Posterior vena cava (tissue), 2 donors: ENCODE measurements at regions not wholly inside any gene's neighbourhood (a gene's known extent, or its start where the extent isn't known, plus 50 kb on each side); places are given as distances from the start of the nearest gene placed in this dataset.
"Not testable (repeated sequence)": the region's sequence is repeated elsewhere in the genome, so short reads cannot be mapped to it uniquely, and the experiment has no call there.

Experiments used
- DNase-seq: peaks from one replicate; pipeline ENCODE4 v3.0.0-alpha.2; 2020; ENCODE audit warnings: low spot score
- intact Hi-C, 2 donors: fragments of 100-400 bp; cut with DNase I; formaldehyde crosslinking; loops; one replicate each; pipeline versions ENCODE4 v1.14.1 to v1.14.2; 2022 to 2023
- donor health status: DM: yes; HTN: yes; CAD: no.
- donor health status: DM: yes; HTN: yes; CAD: no.

DNA sequence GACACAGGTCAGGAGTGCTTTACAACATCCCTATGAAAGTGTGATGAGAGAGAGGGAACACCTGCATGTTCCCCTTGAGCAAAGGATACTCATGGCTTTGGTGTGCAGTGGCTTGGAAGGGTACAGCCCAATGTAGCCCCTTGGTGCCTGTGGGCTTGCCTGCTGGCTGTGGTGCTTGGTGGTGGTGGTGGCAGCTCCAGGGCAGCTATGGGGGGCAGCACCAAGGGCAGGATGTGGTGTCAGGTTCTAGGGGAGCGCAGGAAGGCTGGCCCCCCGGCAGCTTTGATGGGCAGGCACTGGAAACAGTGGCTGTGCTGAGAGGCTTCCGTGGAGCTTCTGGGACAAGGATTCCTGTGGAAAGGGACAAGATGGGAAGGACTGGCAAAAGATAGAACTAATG is 464.0 kb upstream of the ZMIZ1 start:
- DNase-seq: no peak
- intact Hi-C loops: no loop called here

DNA sequence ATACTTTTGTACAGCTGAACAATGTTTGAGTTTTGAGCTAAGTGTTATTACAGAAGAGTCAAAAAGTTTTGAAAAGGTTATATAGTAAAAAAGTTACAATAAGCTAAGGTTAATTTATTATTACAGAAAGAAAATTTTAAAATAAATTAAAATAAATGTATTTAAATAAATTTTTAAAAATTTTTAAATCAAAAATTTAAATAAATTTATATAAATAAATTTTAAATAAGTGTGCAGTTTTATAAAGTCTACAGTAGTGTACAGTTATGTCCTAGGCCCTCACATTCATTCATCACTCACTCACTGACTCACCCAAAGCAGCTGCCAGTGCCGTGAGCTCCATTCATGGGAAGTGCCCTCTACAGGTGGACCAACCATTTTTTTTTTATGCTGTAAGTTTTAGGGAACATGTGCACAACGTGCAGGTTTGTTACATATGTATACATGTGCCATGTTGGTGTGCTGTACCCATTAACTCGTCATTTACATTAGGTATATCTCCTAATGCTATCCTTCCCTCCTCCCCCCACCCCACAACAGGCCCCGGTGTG is 462.9 kb upstream of the ZMIZ1 start:
- no peak for DNase-seq
- intact Hi-C loops: no loop called here

DNA sequence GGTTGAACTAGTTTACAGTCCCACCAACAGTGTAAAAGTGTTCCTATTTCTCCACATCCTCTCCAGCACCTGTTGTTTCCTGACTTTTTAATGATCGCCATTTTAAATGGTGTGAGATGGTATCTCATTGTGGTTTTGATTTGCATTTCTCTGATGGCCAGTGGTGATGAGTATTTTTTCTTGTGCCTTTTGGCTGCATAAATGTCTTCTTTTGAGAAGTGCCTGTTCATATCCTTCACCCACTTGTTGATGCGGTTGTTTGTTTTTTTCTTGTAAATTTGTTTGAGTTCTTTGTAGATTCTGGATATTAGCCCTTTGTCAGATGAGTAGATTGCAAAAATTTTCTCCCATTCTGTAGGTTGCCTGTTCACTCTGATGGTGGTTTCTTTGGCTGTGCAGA is 462.0 kb upstream of the ZMIZ1 start:
- intact Hi-C loops: not testable (repeated sequence)

DNA sequence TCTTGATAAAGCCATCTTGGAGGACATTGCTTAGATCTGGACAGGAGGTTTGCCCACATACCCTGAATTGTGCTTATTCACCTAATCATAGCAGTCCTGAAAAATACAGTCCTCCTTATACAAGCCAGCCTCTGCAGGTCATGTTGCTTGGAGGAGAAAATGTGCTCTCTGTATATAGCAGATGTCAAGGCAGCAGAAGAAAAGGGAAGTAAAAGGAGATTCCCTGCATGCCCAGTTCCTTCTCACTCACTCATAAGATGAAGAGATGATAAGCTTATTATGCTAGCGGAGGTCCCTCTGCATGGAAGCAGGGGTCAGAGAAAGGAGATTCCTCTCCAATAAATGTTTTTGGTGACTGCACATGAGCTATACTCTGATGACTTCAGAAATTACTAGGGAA is 458.8 kb upstream of the ZMIZ1 start:
- no peak for DNase-seq
- intact Hi-C loops: no loop called here

More for the DNA sequence above, 462.0 kb upstream of the ZMIZ1 start:
- not testable (repeated sequence) for DNase-seq

DNA sequence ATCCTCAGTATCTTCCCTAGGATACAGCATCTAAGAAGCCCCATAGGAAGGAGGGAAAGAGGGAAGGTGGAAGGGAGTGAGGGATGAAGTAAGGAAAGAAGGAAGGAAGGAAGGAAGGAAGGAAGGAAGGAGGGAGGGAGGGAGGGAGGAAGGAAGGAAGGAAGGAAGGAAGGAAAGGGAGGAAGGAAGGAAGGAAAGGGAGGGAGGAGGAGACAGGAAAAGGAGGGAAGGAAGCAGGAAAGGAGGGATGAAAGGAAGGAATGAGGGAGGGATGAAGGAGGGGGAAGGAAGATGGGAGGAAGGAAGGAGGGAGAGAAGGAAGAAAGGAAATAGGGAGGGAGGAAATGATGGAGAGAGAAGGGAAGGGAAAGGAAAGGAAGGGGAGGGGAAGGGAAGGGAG is 455.6 kb upstream of the ZMIZ1 start:
- no peak for DNase-seq
- intact Hi-C loops: no loop called here

DNA sequence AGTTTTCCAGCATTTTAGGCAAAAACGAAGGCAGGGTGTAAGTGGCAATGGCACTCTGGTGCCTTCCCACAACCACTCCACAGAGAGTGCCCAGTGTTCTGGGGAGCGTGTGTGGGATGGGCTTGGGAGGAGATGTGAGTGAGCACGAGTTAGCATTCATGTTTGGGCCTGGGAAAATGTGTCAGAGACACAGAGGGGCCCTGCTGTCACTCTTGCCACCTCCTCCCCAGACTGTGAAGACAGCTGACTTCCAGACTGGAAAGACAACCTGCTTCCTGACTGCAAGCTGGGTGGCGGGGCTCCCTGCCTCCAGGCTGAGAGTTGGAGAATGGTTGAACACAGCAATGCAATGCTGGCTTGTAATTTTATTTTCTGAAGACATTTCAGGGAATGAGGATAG is 454.5 kb upstream of the ZMIZ1 start:
- intact Hi-C loops: no loop called here
- no peak for DNase-seq

DNA sequence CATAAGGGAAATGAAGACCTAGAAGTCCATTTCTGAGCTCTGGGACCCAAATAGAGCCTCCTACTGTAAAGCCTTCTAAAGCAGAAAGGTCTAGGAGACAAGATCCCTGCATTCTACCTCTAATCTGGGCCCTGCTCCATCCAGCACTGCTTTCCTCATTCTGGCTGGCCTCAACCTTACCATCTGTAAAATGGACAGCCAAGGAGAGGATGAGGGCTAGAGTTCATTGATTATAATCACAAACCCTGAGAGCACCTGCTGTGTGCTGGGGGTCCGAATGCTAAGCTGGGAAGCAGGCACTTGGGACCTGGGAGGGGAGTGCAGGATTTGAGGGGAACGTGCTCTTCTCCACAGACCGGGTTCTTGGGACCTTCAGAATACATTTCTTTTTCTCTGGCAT is 454.0 kb upstream of the ZMIZ1 start:
- DNase-seq: no peak
- intact Hi-C loops: no loop called here

DNA sequence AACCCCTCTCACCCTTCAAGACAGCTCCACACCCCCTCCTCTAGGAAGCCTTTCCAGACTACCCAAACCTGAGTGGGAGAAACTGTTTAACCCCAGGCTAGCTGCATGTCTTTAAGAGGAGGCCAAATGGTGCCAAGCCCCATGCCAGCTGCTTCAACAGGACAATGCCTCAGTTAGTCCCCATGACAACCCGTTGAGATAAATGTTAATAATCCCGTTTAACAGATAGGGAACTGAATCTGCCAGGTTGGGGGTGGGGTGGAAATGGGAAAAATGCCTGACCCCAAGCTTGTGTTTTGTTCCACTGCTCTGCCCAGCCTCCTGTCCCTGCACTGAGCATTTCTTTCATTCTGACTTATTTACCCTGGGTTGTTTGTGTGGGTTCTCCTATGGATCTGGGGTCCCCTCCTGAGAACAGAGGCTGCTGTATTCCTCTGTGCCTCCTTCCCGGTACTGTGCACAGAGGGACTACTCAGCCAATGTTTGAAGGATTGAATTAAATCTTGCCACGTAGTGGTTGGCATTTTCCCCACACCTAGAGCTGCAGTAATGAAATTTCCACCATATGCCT is 452.6 kb upstream of the ZMIZ1 start:
- intact Hi-C loops: no loop called here
- DNase-seq: no peak

DNA sequence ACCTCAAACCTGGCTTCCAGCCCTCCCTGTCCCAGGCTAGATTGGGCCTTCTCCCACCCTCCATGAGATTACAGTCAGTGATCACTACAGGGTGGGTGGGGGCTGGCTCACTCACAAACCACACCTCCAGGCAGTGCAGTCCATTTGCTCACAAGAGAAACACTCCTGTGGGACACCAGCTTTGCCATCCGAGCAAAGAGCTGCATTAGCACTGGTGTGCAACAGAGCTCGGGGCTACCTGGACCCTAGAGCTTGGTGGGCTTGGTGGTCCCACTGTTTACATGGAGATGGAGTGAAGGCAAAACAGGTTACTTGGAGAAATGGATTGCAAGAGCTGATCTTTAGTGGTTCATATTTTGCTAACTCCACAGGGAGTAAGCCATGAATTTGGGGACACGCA is 451.7 kb upstream of the ZMIZ1 start:
- DNase-seq: no peak
- intact Hi-C loops: no loop called here

DNA sequence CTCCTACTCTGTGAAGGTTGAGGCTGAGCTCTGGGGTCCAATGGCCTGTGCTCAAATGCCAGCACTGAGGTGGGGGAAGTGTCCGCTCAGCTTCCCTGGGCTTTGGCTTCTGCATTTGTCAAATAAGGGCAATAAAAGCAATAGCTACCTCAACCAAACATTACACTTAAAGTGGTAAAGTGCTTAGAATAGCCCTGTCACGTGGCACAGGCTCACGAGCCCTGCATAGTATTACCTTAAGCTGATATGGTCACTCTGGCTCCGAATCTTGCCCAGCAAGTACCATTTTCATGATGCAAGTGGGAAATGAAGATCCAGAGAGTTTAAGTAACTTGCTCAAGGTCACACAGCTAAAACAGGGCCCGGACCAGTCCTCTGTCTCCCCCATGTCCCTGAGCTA is 451.1 kb upstream of the ZMIZ1 start:
- DNase-seq: no peak
- intact Hi-C loops: no loop called here

DNA sequence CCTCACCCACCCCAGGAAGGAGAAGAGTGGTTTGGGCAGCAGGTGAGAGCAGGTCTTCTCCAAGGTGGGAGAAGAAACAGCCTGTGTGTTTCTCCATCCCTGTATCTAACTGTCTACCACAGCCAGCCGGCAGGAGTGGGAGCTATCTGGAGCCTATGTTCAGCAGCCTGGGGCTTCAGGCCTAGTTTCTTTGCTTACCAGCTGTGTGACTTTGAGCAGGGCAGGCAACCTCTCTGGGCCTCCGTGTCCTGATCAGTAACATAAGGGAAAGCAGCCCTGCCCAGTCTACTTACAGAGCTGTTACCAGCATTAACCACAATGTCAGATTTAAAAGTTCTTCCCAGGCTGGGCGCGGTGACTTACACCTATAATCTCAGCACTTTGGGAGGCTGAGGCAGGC is 450.7 kb upstream of the ZMIZ1 start:
- DNase-seq: no peak
- intact Hi-C loops: no loop called here

DNA sequence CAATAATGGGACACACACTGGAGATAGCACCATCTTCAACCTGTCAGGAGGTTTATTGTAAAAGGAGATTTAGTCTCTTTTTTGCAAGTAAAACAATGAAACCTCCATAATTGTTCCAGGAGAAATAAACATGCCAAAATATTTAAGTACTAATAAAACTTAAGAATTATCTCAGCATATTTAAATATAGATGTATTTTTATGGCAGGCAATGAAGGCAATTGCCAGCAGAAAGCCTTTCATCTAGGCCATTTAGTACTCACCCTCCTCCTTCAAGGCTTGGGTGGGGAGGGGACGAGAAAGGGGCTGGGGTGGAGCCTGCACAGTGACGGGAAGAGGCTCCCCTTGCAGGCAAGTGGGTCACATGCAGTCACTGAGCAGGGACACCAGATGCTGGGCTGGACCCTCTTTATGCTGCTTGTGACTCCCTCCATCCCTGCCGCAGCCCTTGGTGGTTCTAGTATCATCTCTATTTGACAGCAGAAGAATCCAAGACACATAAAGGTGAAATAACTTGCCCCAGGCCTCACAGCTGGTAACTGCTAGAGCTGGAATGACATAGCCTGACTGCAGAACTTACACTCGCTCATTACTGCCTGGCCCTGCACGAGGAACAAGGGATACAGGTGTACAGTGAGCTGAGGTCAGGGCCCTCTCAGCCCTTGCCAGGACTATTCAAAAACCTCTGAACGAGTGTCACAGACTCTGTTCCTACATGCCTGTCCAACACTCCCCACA is 449.5 kb upstream of the ZMIZ1 start:
- DNase-seq: no peak

DNA sequence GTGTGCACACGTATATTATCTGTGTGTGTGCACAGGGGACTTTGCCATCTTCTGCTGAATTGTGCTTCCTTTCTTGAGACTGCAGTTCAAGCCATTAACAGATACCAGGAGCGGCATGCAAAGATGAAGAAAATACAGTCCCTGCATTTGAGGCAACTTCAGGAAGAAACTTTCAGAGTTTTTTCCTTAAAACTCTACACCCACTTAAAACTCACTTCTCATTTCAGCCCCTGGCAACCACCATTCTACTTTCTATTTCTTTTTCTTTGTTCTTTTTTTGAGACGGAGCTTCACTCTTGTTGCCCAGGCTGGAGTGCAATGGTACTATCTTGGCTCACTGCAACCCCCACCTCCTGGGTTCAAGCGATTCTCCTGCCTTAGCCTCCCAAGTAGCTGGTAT is 448.9 kb upstream of the ZMIZ1 start:
- intact Hi-C loops: no loop called here
- no peak for DNase-seq

More for the DNA sequence above, 449.5 kb upstream of the ZMIZ1 start:
- intact Hi-C loops: no loop called here

DNA sequence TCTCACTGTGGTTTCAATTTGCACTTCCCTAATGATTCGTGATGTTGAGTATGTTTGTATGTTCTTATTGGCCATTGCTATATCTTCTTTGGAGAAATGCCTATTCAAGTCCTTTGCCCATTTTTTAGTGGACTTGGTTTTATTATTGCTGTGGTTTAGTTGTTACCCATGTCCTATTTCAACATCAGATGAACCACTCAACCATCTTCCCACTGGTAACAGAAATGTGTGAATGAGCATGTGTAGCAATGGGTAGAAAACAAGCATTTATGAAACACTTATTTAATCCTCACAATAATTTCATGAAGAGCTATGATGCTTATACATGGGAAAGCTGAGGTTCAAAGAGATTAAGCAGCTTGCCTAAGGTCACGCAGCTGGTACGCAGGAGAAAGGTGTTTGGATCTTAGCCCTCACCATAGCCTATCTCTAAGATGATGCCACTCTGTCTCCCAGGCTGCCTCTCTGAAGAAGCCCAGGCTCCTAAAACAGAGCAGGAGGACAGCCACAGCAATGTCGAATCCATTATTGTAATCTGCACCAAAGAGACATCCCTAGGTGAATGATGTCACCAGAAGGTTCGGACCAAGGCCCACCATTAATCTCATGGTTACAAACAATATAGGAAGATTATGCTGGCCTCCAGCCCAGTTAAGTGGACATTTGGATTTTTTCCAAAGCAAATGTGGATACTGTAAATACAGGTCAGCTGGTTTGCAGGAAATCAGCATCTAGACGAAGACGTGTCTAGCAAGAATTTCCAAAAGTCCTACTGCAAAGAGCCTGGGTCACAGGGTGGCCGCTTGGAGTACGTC is 447.6 kb upstream of the ZMIZ1 start:
- intact Hi-C loops: no loop called here
- no peak for DNase-seq

DNA sequence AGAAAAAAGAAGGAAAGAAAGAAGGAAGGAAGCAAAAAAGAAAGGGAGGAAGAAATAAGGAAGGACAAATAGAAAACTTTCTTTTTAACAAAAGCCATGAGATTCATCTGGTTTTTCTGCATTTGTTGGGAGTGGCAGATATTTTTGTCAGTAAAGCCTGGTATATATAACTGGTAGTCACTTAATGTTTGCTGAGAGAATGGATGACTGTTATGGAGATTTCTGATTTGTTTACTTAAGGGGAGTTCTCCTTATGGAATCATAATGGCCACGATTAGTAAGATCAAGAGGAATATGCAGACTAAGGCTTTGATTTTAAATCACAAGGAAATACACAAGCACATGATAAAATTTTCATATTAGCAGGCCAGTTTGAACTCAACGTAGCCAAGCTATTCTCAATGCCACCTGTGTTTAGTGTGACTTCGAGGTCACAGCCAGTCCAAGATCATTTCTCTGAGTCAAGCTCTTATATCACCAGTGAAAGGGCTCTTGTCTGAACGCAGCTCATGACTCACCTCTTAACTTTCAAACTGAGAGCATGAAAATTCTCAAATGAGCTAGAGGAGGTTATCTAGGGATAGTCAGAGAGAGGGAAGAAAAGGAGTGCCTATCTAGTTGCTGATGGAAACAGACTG is 445.1 kb upstream of the ZMIZ1 start:
- DNase-seq: no peak
- intact Hi-C loops: no loop called here

DNA sequence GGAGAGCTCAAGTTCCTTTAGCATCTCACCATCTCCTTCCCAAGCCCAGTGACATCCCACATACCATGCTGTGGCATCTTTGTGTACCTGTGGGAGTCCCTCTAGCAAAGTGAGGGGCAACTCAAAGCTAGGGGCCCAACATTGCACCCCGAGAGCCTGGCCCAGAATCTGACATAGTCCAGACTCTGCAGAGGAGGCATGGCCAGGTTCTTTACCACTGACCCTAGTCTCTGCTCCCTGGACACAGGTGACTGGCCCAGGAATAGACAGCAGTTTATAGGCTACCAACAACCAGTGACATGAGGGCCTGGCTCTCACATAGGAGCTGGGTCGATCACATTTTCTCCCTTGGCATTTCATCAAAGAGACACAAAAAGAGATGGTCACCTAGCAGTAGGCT is 444.0 kb upstream of the ZMIZ1 start:
- intact Hi-C loops: no loop called here
- no peak for DNase-seq

DNA sequence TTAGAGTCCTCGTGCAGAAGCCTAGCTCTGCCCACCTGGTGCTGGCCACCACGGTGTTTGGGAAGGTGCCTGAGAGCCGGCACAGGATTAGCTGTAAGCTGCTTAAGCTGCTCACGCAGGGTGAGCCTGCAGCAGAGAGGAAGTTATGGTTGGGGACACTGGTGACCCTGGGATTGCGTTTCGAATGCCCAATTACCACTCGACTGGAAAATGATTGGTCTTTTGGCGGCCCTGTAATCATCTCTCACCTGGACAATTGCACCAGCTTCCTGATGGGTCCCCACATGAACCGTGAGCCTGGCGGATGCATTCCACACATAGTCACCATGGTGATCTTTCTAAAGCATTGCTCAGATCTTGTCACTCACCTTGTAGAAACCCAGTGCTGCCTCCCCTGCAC is 442.3 kb upstream of the ZMIZ1 start:
- intact Hi-C loops: no loop called here
- no peak for DNase-seq

DNA sequence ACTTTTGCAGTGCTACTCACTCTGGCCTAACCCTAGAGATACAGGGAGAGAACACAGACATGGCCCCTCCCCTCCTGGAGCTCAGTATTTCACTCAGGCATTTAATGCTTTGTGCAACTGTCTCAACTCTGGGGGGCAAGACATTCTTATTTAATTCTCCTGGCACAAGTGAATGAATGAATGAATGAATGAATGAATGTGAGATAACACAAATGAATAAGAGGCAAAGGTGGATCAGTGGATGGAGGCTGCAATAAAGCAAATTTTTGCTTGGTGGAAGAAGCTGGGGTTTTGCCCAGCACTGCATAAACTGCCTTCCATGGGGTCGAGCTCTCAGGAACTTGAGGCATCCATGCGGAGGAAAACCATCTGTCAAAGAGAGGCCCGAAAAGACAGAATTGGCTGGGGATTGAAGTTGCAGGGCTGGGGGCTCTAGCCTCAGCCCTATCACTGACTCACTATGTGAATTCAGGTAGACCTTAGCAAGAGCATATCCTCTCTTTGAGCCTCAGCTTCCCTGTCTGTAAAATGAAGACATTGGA is 441.4 kb upstream of the ZMIZ1 start:
- intact Hi-C loops: no loop called here
- DNase-seq: no peak

DNA sequence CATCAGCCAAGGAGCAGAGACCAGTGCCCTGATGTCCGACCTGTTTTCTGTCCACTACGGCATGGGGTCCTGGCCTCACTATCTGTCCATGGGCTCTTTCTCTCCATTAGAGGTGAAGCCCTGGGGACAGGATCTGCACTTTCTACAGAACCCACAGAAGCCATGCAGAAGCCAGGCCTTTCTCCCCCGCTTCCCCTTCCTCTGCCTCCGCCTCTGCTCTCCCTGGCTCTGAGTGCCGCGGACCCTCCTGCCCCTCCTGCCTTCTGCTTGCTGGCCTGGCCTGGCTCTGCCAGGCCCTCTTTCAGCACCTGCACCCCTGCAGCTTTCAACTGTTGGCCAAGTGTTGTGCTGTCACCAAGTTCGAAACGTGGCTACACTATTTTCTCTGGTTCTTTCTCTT is 439.8 kb upstream of the ZMIZ1 start:
- no peak for DNase-seq
- intact Hi-C loops: no loop called here

DNA sequence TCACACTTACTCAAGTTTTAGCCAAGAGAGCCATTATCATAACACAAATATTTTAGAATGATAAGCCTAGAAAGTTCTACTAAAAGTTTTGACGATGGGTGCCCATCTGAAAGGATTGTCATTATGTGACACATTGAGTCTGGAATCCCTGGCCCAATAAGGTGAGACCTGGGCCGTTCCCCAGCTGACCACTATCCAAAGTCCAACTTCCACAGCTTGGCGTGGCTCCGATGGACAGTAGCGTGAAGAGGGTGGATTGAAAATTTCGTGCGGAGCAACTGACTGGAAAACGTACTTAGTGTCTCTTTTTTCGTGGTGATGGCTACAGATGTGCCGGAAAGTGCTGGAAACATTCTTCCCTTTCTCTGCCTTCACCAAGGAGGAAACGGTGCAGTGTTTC is 439.0 kb upstream of the ZMIZ1 start:
- DNase-seq: no peak
- intact Hi-C loops: no loop called here
